HG03378 (cell line): ENCODE measurements at regions not wholly inside any gene's neighbourhood (a gene's known extent, or its start where the extent isn't known, plus 50 kb on each side); places are given as distances from the start of the nearest gene placed in this dataset.

Experiments
- ATAC-seq: cut with Tn5 transposase; IDR thresholded peaks from one replicate; pipeline ENCODE4 v1.9.1; 2021; ENCODE audit warnings: mild to moderate bottlenecking, moderate library complexity; ENCODE audit not compliant: unreplicated experiment

- no peak for ATAC-seq
These were observed 361.2 kb downstream of the UTRN start for GRCh38 chr6:144646093-144647056.

- no peak for ATAC-seq
These were observed 362.4 kb downstream of the UTRN start for GRCh38 chr6:144647406-144647964.

DNA sequence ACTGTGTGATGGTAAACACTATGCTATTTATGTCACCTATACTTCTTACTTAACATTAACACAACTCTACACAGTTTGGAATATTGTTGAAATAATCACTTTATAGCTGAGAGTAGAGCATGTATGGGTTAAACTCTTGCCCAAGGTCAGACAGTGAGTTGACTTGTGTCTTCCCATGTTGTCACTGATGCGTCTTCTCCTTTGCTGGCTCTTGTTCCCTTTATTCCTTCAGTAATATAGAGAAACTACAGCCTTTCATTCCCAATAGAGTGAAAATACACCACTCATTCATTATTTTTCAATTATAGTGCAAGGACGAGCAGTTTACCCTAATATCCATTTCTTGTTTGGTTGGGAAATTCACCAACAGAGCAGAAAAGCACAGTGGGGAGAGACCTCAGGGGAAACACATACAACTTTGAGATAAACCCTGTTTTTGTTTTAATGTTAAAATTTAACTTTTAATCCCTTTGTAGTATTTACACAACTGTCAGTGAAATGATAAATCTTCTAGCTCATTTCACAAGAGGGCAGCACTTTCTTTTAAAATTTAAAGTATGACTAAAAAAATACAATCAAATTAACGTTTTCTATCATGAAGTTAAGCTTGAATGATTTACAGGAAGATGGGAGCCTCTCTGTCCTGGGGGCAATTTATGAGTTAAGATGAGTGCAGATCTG lies 363.0 kb downstream of the UTRN start:
- no peak for ATAC-seq

DNA sequence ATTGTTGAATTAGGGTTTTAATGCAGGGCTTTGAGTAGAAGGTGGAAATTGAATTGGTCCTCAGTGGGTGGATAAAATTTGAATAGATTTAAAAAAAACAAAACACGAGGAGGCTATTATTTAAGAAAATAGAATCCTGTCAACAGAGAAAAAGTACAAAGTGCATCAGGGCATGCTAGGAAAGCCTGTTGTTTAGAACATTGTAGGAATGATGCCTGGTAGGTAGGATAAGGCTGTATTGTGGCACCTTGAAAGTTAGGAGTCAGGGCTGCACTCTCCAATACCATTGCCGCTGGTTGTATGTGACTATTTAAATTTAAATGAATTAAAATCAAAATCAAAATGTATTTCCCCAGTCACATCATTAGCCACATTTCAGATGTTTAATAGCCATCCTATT lies 363.9 kb downstream of the UTRN start:
- no peak for ATAC-seq

GRCh38 chr6:144651234-144651633 lies 366.1 kb downstream of the UTRN start:
- ATAC-seq: no peak

DNA sequence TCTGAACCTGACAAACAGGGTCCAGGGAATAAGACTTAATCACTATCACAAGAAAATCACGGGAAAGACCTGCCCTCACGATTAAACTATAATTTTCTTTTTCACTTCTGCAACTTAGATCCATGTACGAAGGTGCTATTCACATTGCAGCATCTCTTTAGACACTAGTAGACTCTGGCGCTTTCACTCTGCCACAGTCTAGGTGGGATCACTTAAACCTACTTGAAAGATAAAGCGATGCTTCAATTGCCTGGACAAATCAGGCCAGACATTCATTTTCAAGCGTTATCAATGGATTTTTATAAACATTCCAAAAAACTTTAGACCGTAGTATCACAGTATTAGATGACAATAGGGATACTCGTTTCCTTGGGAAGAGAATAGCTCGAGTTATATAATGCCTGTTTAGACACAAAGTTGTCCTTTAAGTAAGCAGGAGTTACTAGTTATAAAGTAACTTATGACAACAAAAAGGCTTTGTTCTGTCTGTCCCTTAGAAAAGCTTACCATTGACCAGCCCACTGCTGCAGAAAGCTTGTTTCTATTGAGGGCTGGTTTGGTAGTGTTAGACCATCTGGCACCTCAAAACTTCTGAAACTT lies 367.3 kb downstream of the UTRN start:
- no peak for ATAC-seq

DNA sequence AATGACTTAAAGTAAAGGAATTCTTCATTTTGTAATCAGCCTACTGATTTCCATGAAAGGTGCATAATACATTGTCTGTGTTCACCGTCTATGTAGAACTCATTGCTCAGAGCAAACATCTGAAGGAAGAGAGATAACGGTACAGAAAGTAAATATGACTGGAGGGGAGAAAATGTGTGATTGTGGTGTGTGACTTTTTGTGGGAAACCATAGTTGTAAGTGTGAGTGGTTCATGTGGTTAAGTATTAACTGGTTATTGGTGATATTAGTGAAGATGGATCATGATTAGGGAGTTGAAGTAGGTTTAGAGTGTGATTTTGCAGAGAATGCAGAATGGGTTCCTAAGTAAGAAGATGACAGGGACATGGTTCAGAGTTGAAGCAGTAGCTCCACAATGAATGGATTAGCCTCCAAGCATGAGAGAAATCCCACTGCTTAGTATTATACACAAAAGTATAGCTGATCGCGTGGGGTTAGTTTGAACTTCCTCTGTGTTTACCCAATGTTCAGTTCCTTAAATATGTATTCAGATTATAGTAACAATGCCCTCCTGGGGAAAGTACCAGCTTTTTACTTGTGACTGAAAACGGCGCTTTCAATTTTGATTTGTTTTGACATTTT lies 368.9 kb downstream of the UTRN start:
- ATAC-seq: peak; percentile 96

GRCh38 chr6:144654506-144654905 lies 369.4 kb downstream of the UTRN start:
- peak; percentile 4 for ATAC-seq

DNA sequence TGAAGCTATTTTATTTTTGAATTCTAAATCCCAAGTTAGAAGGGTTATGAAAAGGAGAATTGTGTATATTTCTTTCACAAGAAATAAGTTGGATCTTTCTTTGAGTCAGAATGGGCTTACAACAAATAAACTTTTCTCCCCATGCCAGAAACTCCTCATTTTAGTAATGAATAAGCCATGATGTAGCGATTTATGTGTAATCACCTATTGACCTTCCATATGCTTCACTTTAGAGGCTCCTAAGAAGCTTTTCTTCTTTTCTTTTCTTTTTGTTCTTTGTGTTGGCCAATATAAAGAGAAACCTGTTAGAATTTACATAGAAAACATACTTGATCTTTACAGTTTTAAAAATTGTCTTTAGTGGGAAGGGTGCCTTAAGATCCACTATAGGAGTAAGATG lies 370.2 kb downstream of the UTRN start:
- no peak for ATAC-seq

DNA sequence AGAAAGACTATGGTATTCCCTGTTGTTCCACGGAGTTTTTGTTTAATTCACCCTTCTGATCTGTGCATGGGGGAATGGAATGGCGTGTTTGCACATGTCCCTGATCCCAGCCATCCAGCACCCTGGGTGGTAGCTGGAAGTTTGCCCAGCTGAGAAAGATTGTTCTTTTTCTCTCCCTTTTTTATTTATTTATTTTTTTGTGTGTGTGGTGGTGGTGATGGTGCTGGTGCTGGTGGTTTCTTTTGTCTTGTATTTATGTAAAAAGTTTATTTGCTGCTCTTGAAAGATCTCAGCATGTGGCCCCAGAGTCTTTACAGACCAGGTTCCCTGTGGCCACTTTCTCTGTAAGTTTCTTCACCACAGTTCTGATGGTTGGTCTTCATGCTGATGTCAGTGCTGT lies 372.6 kb downstream of the UTRN start:
- no peak for ATAC-seq

- ATAC-seq: peak; percentile 81
These were observed 374.4 kb downstream of the UTRN start for GRCh38 chr6:144659202-144660182.

DNA sequence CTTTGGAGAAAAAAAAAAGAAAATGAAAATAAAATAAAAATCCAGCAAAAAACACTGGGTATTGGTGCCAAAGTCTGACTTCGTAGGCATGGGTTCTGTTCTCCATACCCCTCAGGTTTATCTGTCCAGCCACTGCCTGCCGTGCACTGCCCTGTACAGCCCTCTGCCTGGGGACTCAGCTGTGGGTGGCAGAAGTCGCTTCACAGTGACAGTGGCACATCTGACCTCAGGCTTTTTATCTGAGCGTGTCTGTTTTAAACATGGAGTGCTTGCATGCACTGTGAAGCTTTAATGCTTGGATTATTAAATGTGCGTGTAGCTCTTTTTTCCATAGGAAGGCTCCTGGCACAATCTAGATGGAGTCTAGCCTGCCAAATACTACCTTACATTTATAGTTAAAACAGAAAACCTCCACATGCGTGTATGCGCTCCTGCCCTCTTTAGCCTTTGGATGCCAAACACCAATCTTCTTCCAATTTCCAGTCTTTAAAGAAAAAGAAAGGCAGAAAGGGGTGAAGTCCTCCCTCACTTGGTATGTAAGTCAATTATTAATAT lies 375.5 kb downstream of the UTRN start:
- ATAC-seq: no peak

- ATAC-seq: no peak
These were observed 376.1 kb downstream of the UTRN start for GRCh38 chr6:144661116-144661806.

DNA sequence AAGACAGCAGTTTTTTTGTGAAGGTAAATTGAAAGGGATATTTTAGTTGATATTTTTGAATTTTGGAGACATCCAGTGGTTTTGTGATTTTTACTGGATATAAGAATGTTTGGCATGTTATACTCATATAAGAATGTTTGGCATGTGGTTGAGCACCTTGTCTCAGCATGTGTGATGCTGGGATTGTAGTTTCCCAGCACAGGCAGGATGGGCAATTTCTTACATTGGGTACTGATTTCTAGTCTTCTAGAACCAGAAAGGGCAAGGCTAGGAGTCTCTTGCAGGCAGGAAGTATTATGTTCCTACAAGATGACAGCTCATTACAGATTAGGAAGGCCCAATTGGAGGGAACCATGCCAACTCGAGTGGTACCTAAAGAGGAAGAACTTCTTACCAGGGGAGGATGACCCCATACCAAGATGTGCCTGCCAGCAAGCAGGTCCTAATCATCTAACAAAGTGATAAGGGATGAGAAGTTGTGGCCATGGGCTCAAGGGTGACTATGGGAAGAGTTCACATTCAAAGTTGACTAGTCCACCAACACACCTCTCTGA lies 377.8 kb downstream of the UTRN start:
- no peak for ATAC-seq

DNA sequence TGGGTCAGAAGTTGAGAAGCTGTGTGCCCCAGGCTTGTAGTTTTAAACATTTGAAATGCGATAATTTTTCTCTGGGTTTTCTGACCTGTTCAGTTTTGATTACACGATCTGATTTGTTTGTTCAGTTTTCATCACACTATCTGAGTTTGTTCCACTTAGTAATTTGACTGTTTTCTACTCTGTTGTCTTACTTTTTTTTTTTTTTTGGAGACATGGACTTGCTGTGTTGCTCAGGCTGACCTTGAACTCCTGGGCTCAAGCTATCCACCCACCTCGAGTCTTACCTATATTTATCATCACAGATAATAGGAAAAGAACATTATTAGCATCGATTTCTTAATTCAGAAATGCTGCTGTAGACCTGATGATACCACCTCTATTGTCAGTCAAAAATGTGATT lies 379.1 kb downstream of the UTRN start:
- ATAC-seq: no peak

- no peak for ATAC-seq
These were observed 379.8 kb downstream of the UTRN start for GRCh38 chr6:144664947-144665346.

GRCh38 chr6:144665932-144666450 lies 380.9 kb downstream of the UTRN start:
- no peak for ATAC-seq

DNA sequence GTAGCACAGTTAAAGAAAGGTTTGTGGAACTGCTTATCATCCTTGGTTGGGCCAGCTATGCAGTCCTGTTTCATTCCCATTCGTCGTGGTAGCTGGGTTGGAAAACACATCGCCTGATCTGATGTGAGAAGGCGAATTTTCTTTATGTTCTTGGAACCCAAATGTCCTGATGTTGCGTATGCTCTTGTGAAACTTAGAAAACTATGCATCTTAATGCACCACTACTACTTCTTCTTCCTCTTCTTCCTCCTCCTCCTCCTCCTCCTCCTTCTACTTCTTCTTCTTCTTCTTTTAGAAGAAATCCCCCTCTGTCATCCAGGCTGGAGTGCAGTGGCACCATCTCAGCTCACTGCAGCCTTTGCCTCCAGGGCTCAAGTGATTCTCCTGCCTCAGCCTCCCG lies 381.6 kb downstream of the UTRN start:
- no peak for ATAC-seq
